GM21576 (cell line): ENCODE measurements at regions not wholly inside any gene's neighbourhood (a gene's known extent, or its start where the extent isn't known, plus 50 kb on each side); places are given as distances from the start of the nearest gene placed in this dataset.
"Not testable (repeated sequence)": the region's sequence is repeated elsewhere in the genome, so short reads cannot be mapped to it uniquely, and the experiment has no call there.

ENCODE experiments used
- ATAC-seq: cut with Tn5 transposase; IDR thresholded peaks from one replicate; pipeline ENCODE4 v1.9.1; 2021; ENCODE audit warnings: mild to moderate bottlenecking, moderate library complexity; ENCODE audit not compliant: unreplicated experiment

DNA sequence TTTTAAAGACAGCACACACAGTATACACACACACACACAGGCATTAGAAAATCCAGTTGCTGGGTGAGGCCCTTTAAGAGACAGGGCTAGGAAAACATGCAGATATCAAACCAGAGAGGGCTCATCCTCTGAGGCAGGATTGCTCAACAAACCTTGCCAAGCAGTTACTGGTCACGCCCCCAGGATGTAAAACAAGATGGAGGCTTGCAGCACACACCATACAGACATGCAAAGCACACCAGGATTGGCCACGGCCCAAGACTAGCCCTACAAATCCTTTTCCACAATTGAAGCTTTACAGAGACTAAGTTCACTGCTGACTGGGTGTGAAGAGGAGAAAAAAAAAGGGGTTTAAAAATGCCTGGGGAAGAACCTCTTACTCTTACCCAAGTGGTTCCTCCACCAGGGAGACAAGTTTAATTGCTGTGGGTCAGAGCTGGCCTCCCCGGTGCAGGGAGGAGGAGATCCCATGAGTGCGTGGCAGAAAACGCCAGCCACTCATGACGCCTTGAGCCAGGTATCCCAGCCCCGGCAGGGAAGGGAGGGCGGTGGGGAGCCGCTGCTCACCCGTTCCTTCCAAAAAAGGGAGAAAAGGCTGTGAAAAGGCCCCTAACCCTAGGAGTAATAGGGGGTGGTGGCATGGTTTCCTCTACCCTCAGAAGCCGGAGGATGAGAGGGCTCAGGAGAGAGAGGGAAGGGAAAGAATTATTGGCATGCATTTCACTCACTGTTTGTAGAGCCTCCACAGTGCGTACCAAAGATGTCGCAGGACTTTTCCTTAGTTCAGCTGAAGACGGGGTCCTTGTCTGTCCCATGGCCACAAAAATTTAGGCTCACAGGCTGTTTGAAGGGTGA is 594.6 kb upstream of the ZP4 start:
- ATAC-seq, result no peak

DNA sequence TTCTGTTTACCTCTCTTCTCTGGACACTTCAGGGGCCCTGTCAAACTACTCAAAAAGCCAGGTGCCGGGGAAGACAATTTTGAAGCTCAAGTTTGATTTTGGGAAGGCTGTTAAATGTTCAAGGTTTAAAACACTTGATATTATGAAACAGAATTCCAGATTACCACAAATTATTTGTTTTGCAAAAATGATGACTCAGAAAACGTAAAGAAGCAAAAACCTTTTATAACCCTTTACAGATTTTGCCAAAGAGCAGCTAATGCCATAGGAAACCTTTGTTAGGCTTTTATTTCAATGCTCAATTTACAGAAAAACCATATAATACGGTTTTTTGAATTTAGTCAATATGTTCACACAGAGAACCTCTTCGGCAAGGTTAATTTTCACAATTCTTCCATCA is 593.4 kb upstream of the ZP4 start:
- ATAC-seq, result no peak

DNA sequence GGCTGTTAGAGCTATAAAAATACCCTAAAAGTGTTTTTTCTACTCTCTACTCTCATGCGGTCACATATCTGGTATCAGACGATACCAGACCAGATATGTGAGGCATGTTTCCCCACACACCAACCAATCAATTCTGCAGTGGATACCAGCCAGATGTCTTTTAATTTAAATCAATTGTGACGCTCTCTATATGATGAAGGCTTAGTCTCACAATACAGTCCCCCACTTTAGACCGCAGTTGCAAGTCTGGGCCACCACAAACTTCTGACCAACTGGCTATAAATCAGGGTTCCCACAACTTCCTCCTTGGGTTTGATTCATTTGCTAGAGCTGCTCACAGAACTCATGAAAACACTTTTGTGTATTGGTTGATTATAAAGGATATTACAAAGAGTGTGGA is 586.1 kb upstream of the ZP4 start:
- no peak for ATAC-seq

DNA sequence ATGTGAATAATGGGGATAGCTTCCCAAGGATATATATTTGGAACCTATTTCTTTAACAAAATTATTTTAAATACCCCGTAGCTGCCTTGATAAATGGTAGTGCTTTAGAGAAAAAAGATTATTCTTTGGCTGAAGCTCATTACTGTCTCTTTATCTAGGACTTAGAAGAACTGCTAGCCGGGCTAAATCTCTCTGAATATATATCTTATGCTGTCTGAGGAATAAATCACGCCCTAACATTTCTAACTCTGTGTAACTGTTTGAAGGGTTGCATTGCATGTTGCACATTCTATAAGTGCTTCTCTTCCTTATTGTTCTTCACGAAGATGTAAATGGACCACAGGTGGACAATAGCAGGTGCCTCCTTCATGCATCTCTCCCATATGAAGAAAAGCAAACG is 585.0 kb upstream of the ZP4 start:
- ATAC-seq, result no peak

DNA sequence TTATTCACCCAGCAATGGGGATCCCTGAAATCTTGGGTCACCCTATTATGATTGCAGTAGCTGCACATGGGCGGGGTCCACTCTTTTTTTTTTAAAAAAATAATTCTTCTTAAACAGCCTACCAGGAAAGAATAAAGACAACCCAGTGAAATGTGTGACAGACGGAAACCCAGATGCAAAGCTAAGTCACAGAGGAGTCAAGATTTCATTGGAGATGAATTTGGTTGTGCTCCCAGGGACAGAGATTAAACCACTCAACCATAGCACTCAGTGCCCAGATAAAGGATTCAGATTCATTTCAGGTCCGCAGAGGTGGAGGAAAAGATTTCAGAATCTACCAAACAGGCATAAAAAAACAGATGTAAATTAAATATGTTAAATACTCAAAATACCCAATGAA is 583.5 kb upstream of the ZP4 start:
- ATAC-seq, result no peak

DNA sequence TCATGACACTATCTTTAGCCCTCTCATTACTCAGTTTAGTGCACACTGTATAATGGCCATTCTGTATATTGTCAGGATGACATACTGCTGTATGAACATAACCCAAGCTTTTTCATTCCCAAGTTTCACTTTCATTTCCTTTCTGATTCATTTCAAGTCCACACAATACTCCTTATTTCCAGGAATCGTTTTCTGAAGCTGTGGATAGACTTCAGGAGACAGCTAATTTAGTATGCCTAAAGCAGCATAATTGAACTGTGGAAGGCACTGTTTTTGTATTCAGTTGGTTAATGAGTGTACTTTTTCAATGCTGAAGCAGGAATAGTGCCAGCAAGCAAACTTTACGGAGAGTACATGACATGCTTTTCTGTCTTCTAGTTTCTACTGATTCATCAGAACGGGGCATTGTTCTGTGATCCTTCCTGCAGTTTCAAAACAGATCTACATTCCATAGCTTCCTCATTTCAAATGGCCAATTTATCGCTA is 578.5 kb upstream of the ZP4 start:
- ATAC-seq, result no peak

DNA sequence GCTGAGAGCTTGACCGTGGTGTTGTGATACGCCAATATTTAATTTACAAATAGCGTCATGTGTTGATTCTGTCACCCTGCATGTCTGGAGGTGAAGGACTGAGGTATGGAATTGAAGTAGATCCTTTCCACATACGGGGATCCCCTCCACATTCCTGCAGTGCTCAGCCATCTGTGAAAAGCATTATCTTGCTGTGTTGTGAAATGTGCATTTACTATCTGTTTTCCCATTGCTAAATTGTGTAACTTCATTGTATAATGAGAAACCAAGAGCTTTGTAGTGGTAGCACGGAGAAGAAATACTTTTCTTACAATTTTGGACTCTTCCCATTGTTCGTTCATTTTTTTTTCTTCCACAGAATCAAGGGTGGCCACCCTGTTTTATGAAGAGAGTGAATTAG is 577.3 kb upstream of the ZP4 start:
- ATAC-seq, result no peak

DNA sequence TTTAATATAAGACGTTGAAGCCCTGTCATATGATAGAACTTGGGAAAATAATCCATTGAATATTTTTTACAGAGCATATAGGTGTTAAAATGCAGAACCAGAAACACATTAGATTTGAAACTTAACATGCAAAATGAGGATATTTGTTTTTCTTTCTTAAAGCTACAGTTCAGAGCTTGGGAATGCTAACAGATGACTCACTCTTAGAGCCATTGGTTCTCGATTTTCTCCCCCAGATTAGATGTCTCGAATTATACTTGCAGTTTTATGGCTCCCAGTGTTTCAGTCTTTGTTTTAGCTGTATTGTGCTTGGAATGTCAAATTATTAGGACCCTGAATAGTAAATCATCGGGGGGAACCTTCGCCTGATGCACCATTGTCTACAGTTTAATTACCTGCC is 575.7 kb upstream of the ZP4 start:
- no peak for ATAC-seq

DNA sequence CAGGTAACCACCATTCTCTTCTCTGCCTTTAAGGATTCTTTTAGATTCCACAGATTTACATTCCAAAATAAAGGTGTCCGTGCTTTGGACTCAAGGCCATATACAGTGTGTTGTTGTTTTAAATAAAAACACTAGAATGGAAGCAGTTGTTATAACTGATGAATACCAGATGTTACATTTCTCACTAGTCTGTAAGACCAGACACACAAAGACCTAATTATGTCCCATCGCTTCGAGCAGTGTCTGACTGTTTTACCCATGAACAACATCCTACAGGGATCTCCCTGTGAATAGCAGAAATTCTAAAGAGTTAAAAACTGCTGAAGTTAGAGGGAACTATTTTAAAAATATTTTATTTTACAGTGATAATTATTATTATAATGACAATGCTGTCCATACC is 574.7 kb upstream of the ZP4 start:
- ATAC-seq, result no peak

DNA sequence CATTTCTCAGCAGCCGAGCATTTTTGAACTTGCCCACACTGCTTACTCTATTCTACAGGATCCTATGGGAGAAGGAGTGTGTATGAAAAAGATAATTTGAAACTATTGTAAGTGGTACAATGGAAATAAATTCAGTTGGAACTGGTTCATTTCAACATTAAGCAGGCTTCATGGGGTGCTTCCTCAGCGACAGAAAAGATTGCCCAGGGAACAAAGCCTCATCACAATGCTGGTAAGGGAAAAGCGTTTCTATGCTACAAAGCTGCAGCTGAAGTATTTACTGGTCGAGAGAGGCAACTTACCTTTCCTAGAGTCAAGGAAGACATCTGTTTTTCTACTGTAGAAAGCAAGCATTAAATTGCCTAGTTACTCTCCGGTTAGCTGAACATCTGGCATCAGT is 568.2 kb upstream of the ZP4 start:
- no peak for ATAC-seq

DNA sequence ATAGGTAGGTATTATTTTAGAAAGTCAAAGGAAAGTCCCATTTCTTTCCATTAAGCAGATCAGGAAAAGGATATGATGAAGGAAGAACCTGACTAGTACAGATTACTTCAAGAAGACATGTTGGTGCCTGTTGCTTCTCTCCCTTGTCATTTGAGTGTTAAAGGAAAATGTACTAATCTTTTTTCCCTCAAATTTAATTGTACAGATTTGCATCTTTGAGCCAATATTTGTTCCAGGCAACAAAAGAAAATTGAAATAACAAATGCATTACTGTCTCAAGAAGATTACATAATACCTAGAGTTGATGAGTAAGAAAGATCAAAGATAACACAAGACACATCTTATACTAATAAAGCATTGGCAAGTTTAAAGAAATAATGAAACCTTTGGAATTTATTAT is 566.9 kb upstream of the ZP4 start:
- ATAC-seq, result no peak

DNA sequence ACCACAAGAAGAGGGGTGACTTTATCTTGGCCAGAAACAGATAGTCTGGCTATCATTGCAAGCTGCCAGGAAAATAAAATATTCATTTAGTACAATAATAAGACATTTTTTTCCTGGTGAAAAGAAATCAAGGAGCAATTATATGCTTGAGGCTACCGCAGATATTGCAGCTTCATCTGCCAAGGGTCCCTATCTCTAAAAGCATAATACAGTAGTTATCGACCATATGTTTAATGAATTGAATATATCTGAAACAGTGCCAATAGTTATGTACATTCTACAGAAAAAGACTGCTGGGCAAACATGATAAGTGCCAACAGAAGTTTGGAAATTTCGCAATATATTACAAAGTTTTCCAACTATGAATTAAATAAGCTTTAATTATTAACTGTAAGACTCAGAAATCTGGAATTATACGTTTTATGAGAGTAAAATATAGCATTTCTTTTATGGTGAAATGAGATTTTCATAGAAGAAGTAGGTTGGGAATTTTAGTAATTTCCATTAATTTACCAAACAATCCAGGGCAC is 561.1 kb upstream of the ZP4 start:
- ATAC-seq, result no peak

DNA sequence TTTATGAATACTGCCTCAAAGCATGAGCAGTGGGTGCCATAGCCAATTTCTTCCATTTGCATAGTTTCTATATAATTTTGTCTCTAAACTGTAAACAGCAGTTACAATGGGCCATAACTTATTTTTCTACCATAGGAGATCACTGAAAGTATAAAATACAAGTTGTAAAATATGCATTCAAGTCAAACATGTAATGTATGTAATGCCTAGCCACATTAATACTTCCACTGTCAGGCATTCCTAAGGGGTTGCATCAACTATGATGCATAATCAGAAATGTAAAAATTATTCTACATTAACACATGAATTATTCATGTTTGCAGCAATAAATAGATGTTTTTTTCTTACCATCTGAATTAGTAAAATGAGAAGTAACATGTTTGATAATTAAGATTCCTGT is 560.3 kb upstream of the ZP4 start:
- no peak for ATAC-seq

DNA sequence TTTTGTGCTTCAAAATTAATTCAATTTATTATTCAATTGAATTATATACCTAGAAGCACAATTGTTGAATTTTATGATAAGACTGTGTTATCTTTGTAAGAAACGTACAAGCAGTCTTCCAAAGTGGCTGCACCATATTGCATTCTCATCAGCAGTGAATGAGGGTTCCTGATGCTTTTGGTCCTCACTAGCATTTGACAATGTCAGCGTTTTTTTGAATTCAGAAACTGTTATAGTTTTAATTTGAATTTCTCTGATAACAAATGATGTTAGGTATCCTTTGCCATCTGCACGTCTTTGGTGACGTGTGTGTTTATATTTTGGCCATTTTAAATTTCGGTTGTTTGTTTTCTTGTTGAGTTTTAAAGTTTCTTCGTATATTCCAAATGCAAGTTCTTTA is 553.0 kb upstream of the ZP4 start:
- no peak for ATAC-seq

DNA sequence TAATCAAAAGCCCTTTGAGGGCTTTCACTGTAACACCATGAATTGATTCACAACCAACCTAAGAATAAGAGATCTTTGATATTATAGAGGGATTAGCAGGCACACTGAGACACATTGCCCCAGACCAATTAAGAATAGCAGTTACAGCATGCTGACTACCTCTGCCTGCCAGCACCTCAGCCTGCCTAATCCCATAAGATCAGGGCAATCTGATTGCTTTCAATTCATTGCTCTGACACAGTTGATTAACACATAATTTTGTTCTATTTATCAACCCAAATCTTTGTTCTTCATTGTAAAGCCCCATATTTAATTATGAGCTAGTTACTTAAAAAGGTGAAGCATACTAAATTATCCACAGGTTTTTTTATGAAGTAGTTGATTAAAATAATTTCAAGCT is 548.8 kb upstream of the ZP4 start:
- no peak for ATAC-seq

DNA sequence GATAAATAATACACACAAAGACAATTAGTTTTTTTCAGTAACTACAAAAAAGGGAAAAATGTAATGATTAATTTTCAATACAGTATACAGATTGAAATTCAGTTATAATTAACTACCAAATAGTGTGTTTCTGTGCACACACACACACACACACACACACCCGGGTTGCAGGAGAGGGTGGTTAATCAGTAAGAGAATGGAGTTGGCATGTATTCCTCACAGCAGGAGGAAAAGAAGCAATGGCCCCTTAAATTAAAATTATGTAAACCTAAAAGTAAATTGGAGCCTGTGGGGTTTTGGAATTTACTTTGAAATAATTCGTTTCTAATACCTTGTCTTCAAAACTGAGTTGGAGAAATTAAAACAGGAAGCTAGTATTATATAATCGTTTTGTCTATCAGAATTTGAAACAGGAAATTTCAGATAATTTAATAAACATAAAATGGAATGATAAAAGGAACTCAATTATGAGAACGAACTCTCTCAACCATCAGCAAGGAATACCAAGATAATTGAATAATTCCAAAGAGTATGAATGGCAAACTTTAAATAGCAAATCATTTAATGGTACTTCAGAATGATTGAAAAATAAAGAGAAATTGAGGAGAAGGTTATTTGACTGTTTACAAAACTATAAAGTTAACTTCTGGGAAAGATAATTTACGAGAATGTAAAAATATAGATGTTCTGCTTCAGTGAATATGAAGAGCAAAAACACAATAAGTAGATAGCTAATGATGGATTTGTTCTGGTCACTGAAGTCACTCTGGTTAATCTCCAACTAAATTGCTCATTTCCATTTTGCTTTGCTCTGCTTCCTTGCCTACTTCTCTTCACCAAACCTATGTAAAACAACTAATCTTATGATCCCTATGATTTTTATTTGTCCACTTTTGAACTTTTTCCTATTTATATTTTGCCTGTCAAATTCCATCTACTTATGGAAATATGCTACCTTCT is 547.9 kb upstream of the ZP4 start:
- ATAC-seq, result no peak

DNA sequence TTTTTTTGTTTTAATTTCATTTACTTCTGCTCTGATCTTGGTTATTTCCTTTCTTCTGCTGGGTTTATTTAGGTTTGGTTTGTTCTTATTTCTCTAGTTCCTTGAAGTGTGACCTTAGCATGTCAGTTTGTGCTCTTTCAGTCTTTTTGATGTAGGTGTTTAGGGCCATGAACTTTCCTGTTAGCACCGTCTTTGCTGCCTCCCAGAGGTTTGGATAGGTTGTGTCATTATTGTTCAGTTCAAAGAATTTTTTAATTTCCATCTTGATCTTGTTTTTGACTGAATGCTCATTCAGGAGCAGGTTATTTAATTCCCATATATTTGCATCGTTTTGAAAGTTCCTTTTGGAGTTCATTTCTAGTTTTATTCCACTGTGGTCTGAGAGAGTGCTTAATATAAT is 539.0 kb upstream of the ZP4 start:
- not testable (repeated sequence) for ATAC-seq

DNA sequence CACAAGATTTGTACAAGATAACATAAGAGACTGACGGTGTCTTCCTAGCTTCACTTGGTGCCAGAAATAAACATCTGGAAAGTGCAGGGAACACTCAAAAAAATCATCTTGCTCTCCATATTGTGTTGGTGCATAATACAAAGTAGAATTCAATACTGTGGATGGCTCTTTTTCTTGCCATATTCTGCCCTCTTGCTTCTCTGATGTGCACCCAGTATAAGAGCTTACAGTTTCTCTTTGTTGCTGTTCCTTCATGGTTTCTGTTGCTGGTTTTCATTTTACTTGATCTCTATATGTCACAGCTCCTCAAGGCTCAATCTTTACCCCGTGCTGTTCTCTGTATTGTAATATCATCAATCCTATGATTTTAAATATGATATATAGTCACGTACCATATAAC is 528.5 kb upstream of the ZP4 start:
- no peak for ATAC-seq

DNA sequence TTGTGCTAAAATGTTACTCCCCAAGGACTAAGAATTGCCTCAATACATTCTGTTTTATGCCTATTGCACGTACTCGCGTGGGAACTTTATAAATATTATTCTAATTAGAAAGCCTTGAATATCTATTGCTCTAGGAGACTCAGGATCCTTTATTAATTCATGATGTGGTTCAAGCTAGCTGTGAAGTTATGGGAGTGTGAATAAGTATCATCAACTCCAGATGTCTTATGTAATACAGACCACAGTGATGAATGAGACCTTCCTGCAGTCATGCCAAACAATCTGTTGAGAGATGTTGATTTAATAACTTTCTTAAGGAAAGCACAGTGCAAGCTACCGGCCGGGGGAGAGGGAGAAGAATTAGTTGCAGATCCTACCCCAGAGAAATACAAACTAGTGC is 519.2 kb upstream of the ZP4 start:
- no peak for ATAC-seq

DNA sequence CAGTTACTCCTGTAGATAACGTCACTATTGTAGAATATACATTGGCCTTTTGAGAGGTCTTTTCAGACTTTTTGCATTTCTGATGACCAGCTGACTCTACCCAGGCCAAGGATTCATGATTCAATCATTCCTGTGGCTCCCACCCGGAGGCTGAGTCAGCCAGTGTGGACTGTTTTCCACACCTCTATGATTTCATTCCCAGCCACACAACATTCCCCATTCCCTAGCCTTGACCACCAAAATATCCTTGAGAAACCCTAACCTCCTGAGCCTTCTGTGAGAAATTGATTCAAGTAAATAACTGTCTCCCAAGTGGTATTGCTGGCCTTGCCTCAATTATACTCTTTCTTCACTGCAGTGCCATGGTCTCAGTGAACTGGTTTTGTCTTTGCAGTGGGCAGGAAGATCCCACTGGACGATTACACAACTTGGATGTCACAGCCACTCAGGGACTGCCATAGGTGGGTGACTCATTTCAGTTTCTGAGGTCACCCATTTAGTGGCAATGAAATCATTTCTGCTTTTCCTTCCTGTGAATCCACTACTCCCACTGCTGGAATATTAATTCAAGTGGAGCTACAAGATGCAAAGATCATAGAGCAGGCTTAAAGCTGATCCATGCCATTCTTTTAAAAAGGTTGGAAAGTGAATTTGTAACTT is 518.6 kb upstream of the ZP4 start:
- ATAC-seq, result no peak

DNA sequence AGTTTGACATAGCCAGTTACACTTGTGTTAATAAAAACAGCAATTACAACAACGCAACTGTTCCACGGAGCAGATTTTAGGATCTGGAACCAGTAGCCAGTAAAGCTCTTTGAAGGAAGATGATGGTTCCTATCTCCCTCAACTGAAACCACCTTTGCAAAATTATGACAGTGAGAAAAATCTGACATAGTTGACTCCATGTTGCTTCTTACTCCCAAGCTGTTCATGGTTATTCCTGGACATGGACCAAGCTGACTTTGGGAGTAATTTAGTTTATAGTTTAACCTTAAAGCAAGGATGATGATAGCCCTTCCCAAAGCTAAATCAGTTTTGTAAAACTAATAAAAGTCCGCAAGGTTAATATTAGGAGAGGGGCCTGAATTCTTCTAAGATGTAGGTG is 518.0 kb upstream of the ZP4 start:
- ATAC-seq, result no peak
